GM19099 (cell line): ENCODE measurements at regions not wholly inside any gene's neighbourhood (a gene's known extent, or its start where the extent isn't known, plus 50 kb on each side); places are given as distances from the start of the nearest gene placed in this dataset.

Experiments used
- POLR2A ChIP-seq: IDR thresholded peaks from 3 replicates; pipeline ENCODE4 v1.6.1; 2011; ENCODE audit warnings: low read depth; ENCODE audit not compliant: insufficient read length; ENCODE audit errors: extremely low read depth

DNA sequence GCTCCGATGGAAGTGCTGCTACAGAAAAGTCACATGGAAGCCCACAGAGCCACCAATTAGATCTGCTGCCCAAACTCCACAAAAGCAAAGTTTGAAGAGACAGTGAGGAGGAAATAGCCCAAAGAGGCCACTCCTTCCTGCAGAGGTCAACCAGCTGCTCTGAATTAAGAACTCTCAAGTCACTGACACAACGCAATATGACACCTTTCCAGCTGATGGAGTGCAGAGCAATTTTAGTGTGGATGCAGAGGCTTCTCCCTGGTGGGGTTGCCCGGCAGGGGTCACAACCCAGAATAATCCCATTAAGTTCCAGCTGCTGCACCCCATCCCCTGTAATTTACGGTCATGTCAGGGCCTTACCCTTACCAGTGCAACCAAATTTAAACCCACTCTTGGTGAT is 361.9 kb upstream of the JARID2 start:
- no peak for TF ChIP-seq POLR2A

DNA sequence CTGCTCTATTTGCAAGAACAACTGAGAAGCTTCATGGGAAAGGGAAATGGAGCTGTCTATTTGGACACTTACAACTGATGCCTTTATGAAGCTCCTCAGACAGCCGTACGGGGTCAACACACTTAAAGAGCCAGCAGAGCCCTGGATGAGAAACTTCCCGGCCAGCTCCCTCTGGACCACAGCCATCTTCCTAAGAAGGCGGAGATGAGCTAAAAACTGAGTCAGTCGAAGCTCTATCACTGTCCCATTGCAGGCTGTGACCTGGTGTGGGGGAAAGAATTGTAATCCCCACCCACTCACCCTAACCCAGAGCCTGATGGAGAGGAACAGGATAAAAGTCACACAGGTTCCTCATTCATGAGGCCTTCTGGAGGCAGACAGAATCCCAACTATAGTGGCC is 360.4 kb upstream of the JARID2 start:
- no peak for TF ChIP-seq POLR2A

DNA sequence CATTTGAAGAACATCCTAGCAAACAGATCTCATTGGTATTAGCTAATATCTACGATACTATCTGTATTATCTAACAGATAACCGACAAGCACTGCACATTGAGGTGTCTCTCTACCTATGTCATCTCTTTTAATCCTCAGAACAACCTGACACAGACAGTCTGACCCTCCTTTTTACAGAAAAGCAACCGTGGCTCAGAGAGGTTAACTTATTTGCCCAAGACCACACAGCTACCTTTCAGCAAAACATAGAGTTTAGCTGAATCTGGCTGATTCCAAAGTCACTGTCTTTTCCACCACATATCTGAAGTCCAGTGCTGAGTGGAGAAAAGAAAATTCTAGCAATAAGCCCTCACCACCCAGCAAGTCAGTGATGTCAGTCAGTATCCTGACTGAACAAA is 358.7 kb upstream of the JARID2 start:
- TF ChIP-seq POLR2A: no peak

DNA sequence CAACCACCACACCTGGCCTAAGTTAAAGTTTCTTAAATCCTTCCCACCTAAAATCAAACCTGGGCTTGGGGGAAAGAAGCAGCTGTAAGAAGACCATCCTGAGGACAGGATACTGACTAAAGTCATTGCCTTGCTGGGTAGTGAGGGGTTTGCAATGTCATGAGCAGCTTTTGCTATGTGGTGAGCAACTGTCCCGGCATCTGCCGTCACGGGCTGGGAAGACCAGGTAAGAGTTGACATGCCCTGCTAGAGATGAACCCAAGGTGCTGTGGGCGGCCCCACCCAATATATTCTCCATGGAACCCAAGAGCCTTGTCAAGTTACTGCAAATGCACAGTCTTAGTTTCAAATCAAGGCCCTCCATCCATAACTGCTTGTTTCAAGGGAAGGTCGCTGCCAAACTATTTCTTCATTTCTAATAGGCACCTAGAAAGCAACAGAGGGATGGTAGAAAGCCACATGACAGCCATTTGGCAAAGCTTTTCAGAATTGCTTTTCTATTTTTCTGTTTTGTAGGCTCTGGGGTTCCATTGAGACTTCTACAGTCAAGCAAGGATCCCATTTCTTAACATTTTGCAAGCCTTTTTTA is 357.8 kb upstream of the JARID2 start:
- no peak for TF ChIP-seq POLR2A

DNA sequence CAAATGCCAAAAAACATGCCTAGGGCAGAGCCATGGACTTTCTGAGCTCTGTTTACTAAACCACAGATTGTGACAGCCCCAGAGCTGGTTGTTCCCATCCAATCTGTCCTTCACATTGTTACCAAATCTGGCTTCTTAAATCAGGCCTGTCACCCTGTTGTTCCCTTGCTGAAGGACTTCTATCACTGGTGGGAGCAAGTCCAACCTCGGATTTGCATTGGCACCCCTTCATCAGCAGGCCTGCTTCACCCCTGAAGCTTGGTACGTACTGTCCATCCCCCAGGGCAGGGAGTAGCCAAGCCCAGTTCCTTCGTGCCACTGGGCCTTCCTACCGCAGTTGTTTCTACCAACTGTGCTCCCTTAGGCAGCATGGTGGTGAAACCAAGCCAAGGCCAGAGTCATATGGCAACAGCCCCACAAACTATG is 357.3 kb upstream of the JARID2 start:
- TF ChIP-seq POLR2A: no peak

DNA sequence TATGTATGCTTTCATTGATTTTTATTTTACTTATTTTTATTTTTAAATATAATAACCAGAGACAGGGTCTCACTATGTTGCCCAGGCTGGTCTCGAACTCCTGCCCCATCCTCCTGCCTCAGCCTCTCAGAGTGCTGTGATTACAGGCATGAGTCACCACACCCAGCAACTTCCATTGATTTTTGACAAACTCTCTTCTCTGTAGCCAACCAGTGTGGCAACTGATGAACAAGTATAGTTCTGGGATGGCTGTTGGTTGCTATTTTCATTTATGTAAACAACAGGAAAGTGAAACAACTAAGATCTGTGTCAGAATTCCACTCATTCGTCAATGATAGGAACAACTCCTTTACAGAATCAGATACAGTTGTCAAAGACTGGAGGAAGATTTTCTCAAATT is 356.7 kb upstream of the JARID2 start:
- no peak for TF ChIP-seq POLR2A

DNA sequence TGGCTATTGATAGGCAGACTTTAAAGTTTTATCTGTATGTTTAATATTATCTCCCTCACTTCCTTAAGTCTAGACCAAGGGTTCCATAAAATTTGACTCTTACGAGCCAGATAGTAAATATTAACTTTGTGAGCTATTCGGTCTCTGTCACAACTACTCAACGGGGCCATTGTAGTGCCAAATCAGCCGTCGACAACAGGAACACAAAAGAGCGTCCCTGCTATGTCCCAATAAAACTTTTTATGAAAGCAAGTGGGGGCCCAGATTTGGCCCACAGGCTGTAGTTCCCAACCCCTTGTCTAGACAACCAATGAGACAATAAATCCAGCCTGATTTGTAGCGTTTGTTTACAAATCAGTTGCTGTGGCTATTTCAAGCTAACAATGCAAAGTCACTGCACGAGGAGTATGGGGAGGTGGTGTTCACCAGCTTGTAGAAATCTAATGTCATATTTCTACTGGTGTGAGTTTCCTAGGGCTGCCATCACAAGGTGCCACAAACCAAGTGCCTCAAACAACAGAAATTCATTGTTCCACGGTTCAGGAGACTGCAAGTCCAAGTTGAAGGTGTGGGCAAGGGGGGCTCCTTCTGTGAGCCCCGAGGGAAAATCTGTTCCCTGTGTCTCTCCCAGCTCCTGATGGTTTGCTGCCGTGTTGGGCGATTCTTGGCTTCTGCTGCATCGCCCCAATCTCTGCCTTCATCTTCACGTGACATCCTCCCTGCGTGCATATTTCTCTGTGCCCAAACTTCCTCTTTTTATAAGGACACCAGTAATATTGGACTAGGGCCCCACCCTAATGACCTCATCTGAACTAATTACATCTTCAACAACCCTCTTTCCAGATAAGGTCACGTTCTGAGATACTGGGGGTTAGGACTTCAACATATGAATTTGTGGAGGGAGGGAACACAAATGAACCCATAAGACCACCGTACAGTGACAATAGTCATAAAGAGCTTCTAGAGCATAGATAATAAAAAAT is 356.0 kb upstream of the JARID2 start:
- no peak for TF ChIP-seq POLR2A

DNA sequence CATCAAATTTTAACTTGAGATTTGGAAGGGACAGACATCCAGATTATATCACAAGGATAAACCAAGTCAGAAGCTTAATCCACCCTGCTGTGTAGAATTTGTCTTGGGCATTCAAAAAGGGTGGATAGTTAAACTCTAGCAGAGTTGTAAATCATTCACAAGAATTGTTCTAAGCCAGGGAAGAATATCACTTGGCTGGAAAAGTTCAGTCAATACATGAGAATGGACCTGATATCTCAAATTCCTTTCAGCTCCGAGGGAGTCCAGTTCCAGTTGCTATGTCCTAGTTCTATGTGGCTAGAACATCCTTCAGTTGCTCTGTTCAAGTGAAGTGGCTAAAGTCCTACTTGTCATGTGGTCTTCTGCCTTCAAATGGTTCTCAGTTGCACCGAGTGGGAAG is 351.8 kb upstream of the JARID2 start:
- TF ChIP-seq POLR2A: no peak

DNA sequence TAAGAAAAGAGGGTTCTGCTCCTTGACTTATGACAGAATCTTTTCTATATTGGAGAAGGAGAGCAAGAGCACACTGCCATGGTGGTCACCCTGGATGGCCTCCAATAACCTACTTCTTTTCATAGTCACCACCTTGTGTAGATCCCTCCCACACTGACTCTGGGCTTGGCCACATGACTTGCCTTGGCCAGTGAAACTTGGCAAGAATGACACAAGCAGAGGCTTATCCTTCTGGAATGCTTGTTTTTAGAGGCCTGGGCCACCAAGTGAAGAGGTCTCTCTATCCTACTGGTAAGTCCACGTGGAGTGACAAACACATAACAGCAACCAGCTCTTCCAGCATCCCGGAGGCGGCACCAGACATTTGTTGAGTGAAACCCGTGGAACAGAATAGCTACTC is 349.4 kb upstream of the JARID2 start:
- no peak for TF ChIP-seq POLR2A

DNA sequence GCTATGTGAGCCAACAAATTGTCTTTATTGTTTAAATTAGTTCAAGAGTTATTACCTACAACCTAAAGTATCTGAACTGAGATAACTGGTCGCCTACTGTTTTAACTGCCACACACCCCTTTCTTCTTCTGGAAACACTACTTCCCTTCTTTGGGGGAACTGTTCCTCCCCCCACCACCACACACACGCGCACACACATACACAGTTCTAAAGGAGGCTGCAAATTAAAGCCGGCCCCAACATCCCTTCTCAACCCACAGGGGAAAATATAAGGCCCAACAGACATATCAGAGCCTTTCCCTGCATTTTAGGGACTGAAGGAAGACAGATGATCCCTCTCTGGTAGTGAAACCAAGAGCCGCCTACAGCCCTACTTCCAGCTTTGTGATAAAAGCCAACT is 348.0 kb upstream of the JARID2 start:
- no peak for TF ChIP-seq POLR2A

DNA sequence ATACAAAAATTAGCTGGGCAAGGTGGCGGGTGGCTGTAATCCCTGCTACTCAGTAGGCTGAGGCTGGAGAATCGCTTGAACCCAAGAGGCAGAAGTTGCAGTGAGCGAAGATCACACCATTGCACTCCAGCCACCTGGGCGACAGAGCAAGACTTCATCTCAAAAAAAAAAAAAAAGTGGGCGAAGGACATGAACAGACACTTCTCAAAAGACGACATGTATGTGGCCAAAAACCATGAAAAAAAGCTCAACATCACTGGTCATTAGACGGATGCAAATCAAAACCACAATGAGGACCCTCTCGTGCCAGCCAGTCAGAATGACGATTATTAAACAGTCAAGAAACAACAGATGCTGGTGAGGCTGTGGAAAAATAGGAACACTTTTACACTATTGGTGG is 344.9 kb upstream of the JARID2 start:
- no peak for TF ChIP-seq POLR2A

DNA sequence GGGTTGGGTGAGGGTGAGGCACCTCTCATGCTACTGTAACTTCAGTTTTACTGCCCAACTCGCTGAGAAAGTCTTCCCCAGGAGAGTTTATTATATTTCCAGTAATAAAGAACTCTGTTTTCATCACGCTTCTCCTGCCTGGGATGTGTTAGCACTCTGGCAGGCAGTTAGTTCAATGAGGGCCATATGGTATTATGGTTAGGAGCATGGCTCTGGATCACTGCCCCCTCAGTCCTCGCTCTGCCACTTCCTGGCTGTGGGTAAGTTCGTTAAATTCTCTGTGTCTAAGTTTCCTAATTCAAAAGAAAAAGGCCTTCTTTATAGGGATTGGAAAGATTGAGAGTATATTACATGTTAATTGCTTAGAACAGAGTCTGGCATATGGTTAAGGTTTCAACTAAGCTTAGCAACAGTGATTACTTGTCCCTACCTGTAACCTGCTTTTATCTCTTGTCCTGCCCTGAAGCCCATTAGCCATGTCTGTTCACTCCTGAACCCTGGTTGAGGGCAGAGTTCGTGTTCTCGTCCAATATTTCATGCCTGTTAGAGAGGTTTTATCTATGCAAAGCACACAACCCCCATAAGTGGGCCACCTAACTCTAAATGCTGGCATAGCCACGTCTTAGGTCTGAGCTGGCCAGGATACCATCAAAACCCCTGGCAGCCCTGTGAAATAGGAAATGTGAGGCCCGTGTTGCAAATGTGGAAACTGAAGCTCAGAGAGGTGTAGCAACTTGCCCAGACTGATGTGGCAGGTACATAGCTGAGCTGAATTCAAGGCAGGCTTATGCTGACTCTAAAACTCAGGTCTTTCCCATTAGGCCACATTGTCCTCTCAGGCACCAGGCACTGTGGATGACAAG is 342.5 kb upstream of the JARID2 start:
- no peak for TF ChIP-seq POLR2A

DNA sequence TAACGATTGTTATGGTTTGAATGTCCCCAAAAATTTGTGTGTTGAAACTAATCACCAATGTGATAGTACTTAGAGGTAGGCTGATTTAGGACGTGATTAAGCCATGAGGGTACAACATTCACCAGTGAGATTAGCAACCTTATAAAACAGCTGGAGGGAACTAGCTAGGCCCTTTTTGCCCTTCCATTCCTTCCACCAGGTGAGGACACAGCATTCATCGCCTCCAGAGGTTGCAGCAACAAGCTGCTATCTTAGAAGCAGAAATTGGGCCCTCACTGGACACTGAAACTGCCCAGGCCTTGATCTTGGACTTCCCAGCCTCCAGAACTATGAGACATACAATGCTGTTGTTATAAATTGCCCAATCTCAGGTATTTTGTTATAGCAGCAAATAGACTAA is 340.7 kb upstream of the JARID2 start:
- TF ChIP-seq POLR2A: no peak

DNA sequence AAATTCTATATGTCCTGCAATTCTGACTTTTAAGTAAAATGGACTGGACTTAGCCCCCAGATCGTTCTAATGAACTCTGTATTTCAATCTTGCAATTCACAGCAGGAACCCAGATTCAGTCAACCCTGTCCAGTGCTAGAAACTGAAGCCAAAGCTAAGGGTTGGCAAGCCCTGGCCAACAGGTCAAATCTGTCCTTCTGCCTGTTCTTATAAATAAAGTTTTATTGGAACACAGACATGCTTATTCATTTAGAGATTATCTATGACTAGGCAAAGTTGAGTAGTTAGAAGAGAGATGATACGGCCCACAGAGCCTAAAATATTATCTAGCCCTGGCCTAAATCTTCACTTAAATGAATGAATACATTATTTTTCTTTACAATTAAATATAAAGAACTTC is 339.2 kb upstream of the JARID2 start:
- no peak for TF ChIP-seq POLR2A
